SK-N-SH (cell line): ENCODE measurements at regions not wholly inside any gene's neighbourhood (a gene's known extent, or its start where the extent isn't known, plus 50 kb on each side); places are given as distances from the start of the nearest gene placed in this dataset.

Source experiments
- CTCF ChIA-PET: fragments of 300-600, 350-600 bp; formaldehyde crosslinking; extraction: SDS; loops from one replicate; lab custom pipeline; 2021; lab: Yijun Ruan, JAX
- POLR2A ChIA-PET: fragments of 350-600 bp; sonication (Branson Sonifier 250); formaldehyde crosslinking; extraction: SDS; loops from one replicate; lab custom pipeline; 2020; ENCODE audit warnings: antibody characterized with exemption, inconsistent platforms; lab: Yijun Ruan, JAX
- DNase-seq: peaks from one replicate; pipeline ENCODE4 v3.0.0; 2012
- H2AFZ ChIP-seq: fragments of 200-600 bp; sonication (generic); 2 replicates; pipeline ENCODE4 v1.8.1; 2016; ENCODE audit warnings: antibody characterized with exemption, mild to moderate bottlenecking, low read depth
- H3F3A ChIP-seq: fragments of 200-600 bp; sonication (generic); replicated peaks from 2 replicates; pipeline ENCODE3; 2016; ENCODE audit warnings: antibody characterized with exemption, mild to moderate bottlenecking; ENCODE audit not compliant: insufficient read depth
- H3K27ac ChIP-seq, 2 experiments: fragments of 200-500 bp in 1 of 2; fragments of 200-600 bp in 1 of 2; sonication (Bioruptor generic) in 1 of 2; sonication (generic), shearing (Covaris generic) in 1 of 2; 2 replicates each; pipeline versions ENCODE4 v1.5.1 to v1.6.1; 2014 to 2016; ENCODE audit warnings: low read depth in 2 of 2, inconsistent platforms in 1 of 2, low read length in 1 of 2, mild to moderate bottlenecking in 1 of 2, mixed read lengths in 1 of 2
- H3K27me3 ChIP-seq: fragments of 200-600 bp; sonication (generic), shearing (Covaris generic); 2 replicates; pipeline ENCODE4 v1.6.1; 2016; ENCODE audit warnings: mixed run types; ENCODE audit not compliant: insufficient read depth
- H3K36me3 ChIP-seq, 2 experiments: fragments of 200-500 bp in 1 of 2; fragments of 200-600 bp in 1 of 2; sonication (Bioruptor generic) in 1 of 2; sonication (generic) in 1 of 2; replicated peaks in 1 of 2; 2 replicates each; pipeline versions ENCODE3 to v1.5.1; 2014 to 2016; ENCODE audit warnings: low read length in 1 of 2, mild to moderate bottlenecking in 1 of 2; ENCODE audit not compliant: insufficient read depth in 2 of 2, control insufficient read depth in 1 of 2
- H3K4me1 ChIP-seq, 2 experiments: fragments of 200-500 bp in 1 of 2; fragments of 200-600 bp in 1 of 2; sonication (Bioruptor generic) in 1 of 2; sonication (generic), shearing (Covaris generic) in 1 of 2; 2 replicates each; pipeline versions ENCODE4 v1.5.1 to v1.6.1; 2014 to 2016; ENCODE audit warnings: low read depth in 1 of 2, low read length in 1 of 2, mixed run types in 1 of 2; ENCODE audit not compliant: insufficient read depth in 2 of 2, control insufficient read depth in 1 of 2
- H3K4me2 ChIP-seq: fragments of 200-600 bp; sonication (generic), shearing (Covaris generic); 2 replicates; pipeline ENCODE4 v1.6.1; 2017; ENCODE audit warnings: mixed run types
- H3K4me3 ChIP-seq, 2 experiments: fragments of 200-500 bp in 1 of 2; fragments of 200-600 bp in 1 of 2; sonication (Bioruptor generic) in 1 of 2; sonication (generic), shearing (Covaris generic) in 1 of 2; 2 replicates each; pipeline versions ENCODE4 v1.5.1 to v1.8.1; 2014 to 2016; ENCODE audit warnings: low read depth in 2 of 2, inconsistent platforms in 1 of 2, low read length in 1 of 2, mild to moderate bottlenecking in 1 of 2, mixed read lengths in 1 of 2, moderate library complexity in 1 of 2
- H3K79me2 ChIP-seq: fragments of 200-600 bp; sonication (generic); 2 replicates; pipeline ENCODE4 v1.8.1; 2017; ENCODE audit warnings: mild to moderate bottlenecking; ENCODE audit not compliant: insufficient read depth
- H3K9ac ChIP-seq: fragments of 200-600 bp; sonication (generic); 2 replicates; pipeline ENCODE4 v1.6.1; 2017; ENCODE audit warnings: mixed run types
- H3K9me2 ChIP-seq: fragments of 200-600 bp; sonication (generic); 2 replicates; pipeline ENCODE4 v1.6.1; 2017; ENCODE audit warnings: mixed run types
- H3K9me3 ChIP-seq: fragments of 200-600 bp; sonication (generic); 2 replicates; pipeline ENCODE4 v1.6.1; 2017; ENCODE audit warnings: mixed run types, mild to moderate bottlenecking, moderate library complexity
- H4K20me1 ChIP-seq: fragments of 200-600 bp; sonication (generic); 2 replicates; pipeline ENCODE4 v1.6.1; 2017; ENCODE audit warnings: mild to moderate bottlenecking, mixed run types; ENCODE audit not compliant: insufficient read depth
- MEF2A ChIP-seq: IDR thresholded peaks from 2 replicates; pipeline ENCODE4 v1.4.0; 2012; ENCODE audit warnings: low read depth, borderline replicate concordance
- POLR2AphosphoS5 ChIP-seq: IDR thresholded peaks from 2 replicates; pipeline ENCODE4 v1.6.1; 2012; ENCODE audit warnings: low read depth, low read length
- RXRA ChIP-seq: IDR thresholded peaks from 2 replicates; pipeline ENCODE4 v1.4.0; 2012; ENCODE audit warnings: low read depth, mild to moderate bottlenecking, borderline replicate concordance
- SMC3 ChIP-seq: IDR thresholded peaks from 2 replicates; pipeline ENCODE4 v1.6.1; 2012; ENCODE audit warnings: low read depth, low read length, improper control_type of control experiment
- WGBS: methylation state at CpG from one replicate; pipeline ENCODE4 v1.1.6; 2017; ENCODE audit warnings: low lambda C conversion rate; 5-methylcytosine and 5-hydroxymethylcytosine counted together
- TF ChIP-seq, protein P1 (sequence below): fragments of 200-600 bp; sonication (generic); IDR thresholded peaks from 2 replicates; pipeline ENCODE4 v1.6.1; 2017; ENCODE audit warnings: antibody characterized with exemption, mild to moderate bottlenecking, moderate library complexity
- TF ChIP-seq, protein P2 (sequence below): IDR thresholded peaks from 2 replicates; pipeline ENCODE4 v1.6.1; 2012; ENCODE audit warnings: mild to moderate bottlenecking, low read depth, low read length, moderate library complexity
- TF ChIP-seq, protein P3 (sequence below): IDR thresholded peaks from 2 replicates; pipeline ENCODE4 v1.4.0; 2012; ENCODE audit warnings: low read depth, borderline replicate concordance
- TF ChIP-seq, protein P4 (sequence below): IDR thresholded peaks from 2 replicates; pipeline ENCODE4 v1.4.0; 2012; ENCODE audit warnings: low read depth, borderline replicate concordance

DNA sequence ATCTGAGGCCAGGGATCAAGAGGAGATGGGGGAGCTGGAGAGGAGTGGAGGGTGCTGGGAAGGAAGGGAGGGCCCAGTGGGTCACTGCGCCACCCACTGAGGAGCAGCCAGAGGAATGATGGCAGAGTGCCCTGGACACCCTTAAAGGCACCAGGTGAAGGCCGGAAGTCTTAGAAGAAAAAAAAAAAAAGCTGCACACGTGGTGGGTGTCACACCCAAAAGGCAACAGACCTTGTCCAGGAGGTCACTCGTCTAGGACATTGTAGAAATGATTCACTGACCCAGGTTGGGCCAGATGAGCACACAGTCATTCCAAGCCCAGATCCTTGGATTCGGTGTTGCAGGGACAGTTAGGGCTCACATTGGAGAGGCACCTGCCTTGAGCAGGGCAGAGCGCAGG, 93.5 kb upstream of the TRIM2 start:
- Histone ChIP-seq H3K9me3 (no peaks in the 10 kb centered on the region), H3K4me3 (no peak overlapping the region), H3K9ac (no peak overlapping the region), H3K9me2 (no peaks in the 10 kb centered on the region), H3K79me2 (no peaks in the 10 kb centered on the region), H2AFZ (no peak overlapping the region), H3K36me3 (no peaks in the 10 kb centered on the region), H3K27ac (no peak overlapping the region), H3F3A (peaks cover 3% of the 10 kb centered on the region), H3K4me1 (peaks cover 0 to 9% of the 10 kb centered on the region in 2 experiments; a peak in 3 of 4 replicates), H3K27me3 (no peaks in the 10 kb centered on the region), H4K20me1 (no peaks in the 10 kb centered on the region), H3K4me2 (no peak overlapping the region)
- ChIA-PET CTCF (interaction anchor here (1.5 to 3.6 kb wide), 2 partner anchors 25 to 27 kb away, joined by 4 to 15 read pairs; no protein-coding TSS in a partner anchor), POLR2A (no interaction called here)
- WGBS, result 80% methylated on average over 6 of the region's 6 CpGs
- DNase-seq, result no peak
- TF ChIP-seq, protein P1, sequence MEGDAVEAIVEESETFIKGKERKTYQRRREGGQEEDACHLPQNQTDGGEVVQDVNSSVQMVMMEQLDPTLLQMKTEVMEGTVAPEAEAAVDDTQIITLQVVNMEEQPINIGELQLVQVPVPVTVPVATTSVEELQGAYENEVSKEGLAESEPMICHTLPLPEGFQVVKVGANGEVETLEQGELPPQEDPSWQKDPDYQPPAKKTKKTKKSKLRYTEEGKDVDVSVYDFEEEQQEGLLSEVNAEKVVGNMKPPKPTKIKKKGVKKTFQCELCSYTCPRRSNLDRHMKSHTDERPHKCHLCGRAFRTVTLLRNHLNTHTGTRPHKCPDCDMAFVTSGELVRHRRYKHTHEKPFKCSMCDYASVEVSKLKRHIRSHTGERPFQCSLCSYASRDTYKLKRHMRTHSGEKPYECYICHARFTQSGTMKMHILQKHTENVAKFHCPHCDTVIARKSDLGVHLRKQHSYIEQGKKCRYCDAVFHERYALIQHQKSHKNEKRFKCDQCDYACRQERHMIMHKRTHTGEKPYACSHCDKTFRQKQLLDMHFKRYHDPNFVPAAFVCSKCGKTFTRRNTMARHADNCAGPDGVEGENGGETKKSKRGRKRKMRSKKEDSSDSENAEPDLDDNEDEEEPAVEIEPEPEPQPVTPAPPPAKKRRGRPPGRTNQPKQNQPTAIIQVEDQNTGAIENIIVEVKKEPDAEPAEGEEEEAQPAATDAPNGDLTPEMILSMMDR, result no peak
- TF ChIP-seq RXRA (no peak), POLR2AphosphoS5 (no peak), MEF2A (no peak), SMC3 (no peak)
- TF ChIP-seq, protein P2, sequence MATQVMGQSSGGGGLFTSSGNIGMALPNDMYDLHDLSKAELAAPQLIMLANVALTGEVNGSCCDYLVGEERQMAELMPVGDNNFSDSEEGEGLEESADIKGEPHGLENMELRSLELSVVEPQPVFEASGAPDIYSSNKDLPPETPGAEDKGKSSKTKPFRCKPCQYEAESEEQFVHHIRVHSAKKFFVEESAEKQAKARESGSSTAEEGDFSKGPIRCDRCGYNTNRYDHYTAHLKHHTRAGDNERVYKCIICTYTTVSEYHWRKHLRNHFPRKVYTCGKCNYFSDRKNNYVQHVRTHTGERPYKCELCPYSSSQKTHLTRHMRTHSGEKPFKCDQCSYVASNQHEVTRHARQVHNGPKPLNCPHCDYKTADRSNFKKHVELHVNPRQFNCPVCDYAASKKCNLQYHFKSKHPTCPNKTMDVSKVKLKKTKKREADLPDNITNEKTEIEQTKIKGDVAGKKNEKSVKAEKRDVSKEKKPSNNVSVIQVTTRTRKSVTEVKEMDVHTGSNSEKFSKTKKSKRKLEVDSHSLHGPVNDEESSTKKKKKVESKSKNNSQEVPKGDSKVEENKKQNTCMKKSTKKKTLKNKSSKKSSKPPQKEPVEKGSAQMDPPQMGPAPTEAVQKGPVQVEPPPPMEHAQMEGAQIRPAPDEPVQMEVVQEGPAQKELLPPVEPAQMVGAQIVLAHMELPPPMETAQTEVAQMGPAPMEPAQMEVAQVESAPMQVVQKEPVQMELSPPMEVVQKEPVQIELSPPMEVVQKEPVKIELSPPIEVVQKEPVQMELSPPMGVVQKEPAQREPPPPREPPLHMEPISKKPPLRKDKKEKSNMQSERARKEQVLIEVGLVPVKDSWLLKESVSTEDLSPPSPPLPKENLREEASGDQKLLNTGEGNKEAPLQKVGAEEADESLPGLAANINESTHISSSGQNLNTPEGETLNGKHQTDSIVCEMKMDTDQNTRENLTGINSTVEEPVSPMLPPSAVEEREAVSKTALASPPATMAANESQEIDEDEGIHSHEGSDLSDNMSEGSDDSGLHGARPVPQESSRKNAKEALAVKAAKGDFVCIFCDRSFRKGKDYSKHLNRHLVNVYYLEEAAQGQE, result no peak
- TF ChIP-seq, protein P3, sequence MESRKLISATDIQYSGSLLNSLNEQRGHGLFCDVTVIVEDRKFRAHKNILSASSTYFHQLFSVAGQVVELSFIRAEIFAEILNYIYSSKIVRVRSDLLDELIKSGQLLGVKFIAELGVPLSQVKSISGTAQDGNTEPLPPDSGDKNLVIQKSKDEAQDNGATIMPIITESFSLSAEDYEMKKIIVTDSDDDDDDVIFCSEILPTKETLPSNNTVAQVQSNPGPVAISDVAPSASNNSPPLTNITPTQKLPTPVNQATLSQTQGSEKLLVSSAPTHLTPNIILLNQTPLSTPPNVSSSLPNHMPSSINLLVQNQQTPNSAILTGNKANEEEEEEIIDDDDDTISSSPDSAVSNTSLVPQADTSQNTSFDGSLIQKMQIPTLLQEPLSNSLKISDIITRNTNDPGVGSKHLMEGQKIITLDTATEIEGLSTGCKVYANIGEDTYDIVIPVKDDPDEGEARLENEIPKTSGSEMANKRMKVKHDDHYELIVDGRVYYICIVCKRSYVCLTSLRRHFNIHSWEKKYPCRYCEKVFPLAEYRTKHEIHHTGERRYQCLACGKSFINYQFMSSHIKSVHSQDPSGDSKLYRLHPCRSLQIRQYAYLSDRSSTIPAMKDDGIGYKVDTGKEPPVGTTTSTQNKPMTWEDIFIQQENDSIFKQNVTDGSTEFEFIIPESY, result no peak
- TF ChIP-seq, protein P4, sequence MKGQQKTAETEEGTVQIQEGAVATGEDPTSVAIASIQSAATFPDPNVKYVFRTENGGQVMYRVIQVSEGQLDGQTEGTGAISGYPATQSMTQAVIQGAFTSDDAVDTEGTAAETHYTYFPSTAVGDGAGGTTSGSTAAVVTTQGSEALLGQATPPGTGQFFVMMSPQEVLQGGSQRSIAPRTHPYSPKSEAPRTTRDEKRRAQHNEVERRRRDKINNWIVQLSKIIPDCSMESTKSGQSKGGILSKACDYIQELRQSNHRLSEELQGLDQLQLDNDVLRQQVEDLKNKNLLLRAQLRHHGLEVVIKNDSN, result no peak
